PC-3 (cell line): ENCODE measurements at regions not wholly inside any gene's neighbourhood (a gene's known extent, or its start where the extent isn't known, plus 50 kb on each side); places are given as distances from the start of the nearest gene placed in this dataset.

Experiments
- ATAC-seq: fragments of 200-7000 bp; cut with Tn5 transposase; 2 replicates; pipeline ENCODE4 v1.9.1; 2020; ENCODE audit warnings: mild to moderate bottlenecking, moderate library complexity
- BruUV-seq: library from RNA; stranded (reverse); fragments of 400-500 nt; replicated peaks from 2 replicates; lab custom pipeline; 2021; lab: Mats Ljungman, UMichigan
- CTCF ChIA-PET: fragments of 300-600 bp; sonication (Branson Sonifier 250); formaldehyde crosslinking; loops from one replicate; lab custom pipeline; 2022; ENCODE audit warnings: antibody characterized with exemption; lab: Charles Lee
- POLR2A ChIA-PET: fragments of 300-600 bp; sonication (Branson Sonifier 250); formaldehyde crosslinking; loops from one replicate; lab custom pipeline; 2022; ENCODE audit warnings: antibody characterized with exemption; ENCODE audit not compliant: unreplicated experiment; lab: Charles Lee
- DNase-seq: peaks from one replicate; pipeline ENCODE4 v3.0.0-alpha.2; 2015
- H2AFZ ChIP-seq: fragments of 300-600 bp; sonication (generic); 2 replicates; pipeline ENCODE4 v1.6.0; 2016; ENCODE audit warnings: antibody characterized with exemption, low read length
- H3F3A ChIP-seq: fragments of 300-600 bp; sonication (generic); one replicate; pipeline ENCODE4 v1.6.0; 2017; ENCODE audit warnings: antibody characterized with exemption, low read length, control low read depth, mild to moderate bottlenecking; ENCODE audit not compliant: unreplicated experiment
- H3K27ac ChIP-seq: fragments of 300-600 bp; sonication (generic); 2 replicates; pipeline ENCODE4 v1.5.1; 2016; ENCODE audit warnings: mild to moderate bottlenecking, low read length
- H3K27me3 ChIP-seq: fragments of 300-600 bp; sonication (generic); 2 replicates; pipeline ENCODE4 v1.6.1; 2016; ENCODE audit warnings: low read length, mixed read lengths
- H3K36me3 ChIP-seq: fragments of 300-600 bp; sonication (generic); 2 replicates; pipeline ENCODE4 v1.6.1; 2016; ENCODE audit warnings: low read depth, mixed run types, low read length, mixed read lengths
- H3K4me1 ChIP-seq: fragments of 300-600 bp; sonication (generic); 2 replicates; pipeline ENCODE4 v1.5.1; 2016; ENCODE audit warnings: low read length; ENCODE audit not compliant: insufficient read depth
- H3K4me2 ChIP-seq: fragments of 300-600 bp; sonication (generic); 2 replicates; pipeline ENCODE4 v1.6.0; 2016; ENCODE audit warnings: low read length
- H3K4me3 ChIP-seq: fragments of 300-600 bp; sonication (generic); 2 replicates; pipeline ENCODE4 v1.5.1; 2016; ENCODE audit warnings: mild to moderate bottlenecking, low read length, mixed read lengths
- H3K79me2 ChIP-seq: fragments of 300-600 bp; sonication (generic); 2 replicates; pipeline ENCODE4 v1.6.1; 2017; ENCODE audit warnings: low read length, mixed read lengths
- H3K9ac ChIP-seq: fragments of 300-600 bp; sonication (generic); 2 replicates; pipeline ENCODE4 v1.6.0; 2016; ENCODE audit warnings: mild to moderate bottlenecking, low read length
- H3K9me2 ChIP-seq: fragments of 300-600 bp; sonication (generic); replicated peaks from 2 replicates; pipeline ENCODE4 v1.6.1; 2016; ENCODE audit warnings: mixed run types, low read length, mixed read lengths
- H3K9me3 ChIP-seq: fragments of 300-600 bp; sonication (generic); 2 replicates; pipeline ENCODE4 v1.6.1; 2016; ENCODE audit warnings: low read length, mixed read lengths
- H4K20me1 ChIP-seq: fragments of 300-600 bp; sonication (generic); 2 replicates; pipeline ENCODE4 v1.6.1; 2016; ENCODE audit warnings: low read length, mixed read lengths
- EZH2 ChIP-seq: fragments of 300-600 bp; sonication (generic); IDR thresholded peaks from one replicate; pipeline ENCODE4 v1.6.1; 2017; ENCODE audit warnings: antibody characterized with exemption, mild to moderate bottlenecking, low read length; ENCODE audit not compliant: unreplicated experiment
- EZH2phosphoT487 ChIP-seq: fragments of 300-600 bp; sonication (generic); IDR thresholded peaks from 2 replicates; pipeline ENCODE4 v1.6.1; 2018; ENCODE audit warnings: mild to moderate bottlenecking, antibody characterized with exemption, low read length, borderline replicate concordance
- intact Hi-C: fragments of 100-400 bp; cut with micrococcal nuclease; formaldehyde crosslinking; loops from 2 replicates; pipeline ENCODE4 v1.9.0; 2023
- TF ChIP-seq, protein P1 (sequence below): fragments of 300-600 bp; sonication (generic); conservative IDR thresholded peaks from 2 replicates; pipeline ENCODE4 v1.5.1; 2017; ENCODE audit warnings: antibody characterized with exemption, low read depth, mild to moderate bottlenecking, low read length

DNA sequence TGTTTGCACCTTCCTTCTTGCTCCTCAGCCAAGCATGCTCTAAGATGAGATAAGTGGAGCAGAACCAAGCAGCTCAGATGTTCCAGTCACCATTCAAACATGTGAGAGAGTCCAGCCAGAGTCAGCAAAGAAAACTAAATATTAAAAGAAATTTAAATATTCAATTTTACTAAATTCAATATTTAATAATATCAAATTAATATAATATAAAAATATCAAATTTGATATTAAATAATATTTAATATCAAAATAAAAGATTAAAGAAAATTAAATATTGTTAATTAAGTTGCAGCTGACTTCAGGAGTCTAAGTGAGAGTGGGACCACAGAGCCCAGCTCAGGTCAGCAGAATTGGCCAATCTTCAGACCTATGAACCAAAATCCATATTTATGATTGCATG, 526.1 kb upstream of the FLRT2 start:
- H3K27me3 ChIP-seq, result no peaks in the 10 kb centered on the region
- H3K79me2 ChIP-seq, result no peaks in the 10 kb centered on the region
- BruUV-seq, result no TSS peak
- H3F3A ChIP-seq, result no peaks in the 10 kb centered on the region
- no peak overlapping the region for H3K4me3 ChIP-seq
- H3K9me2 ChIP-seq, result no peaks in the 10 kb centered on the region
- TF ChIP-seq EZH2phosphoT487 (no peak), EZH2 (no peak)
- TF ChIP-seq, protein P1, sequence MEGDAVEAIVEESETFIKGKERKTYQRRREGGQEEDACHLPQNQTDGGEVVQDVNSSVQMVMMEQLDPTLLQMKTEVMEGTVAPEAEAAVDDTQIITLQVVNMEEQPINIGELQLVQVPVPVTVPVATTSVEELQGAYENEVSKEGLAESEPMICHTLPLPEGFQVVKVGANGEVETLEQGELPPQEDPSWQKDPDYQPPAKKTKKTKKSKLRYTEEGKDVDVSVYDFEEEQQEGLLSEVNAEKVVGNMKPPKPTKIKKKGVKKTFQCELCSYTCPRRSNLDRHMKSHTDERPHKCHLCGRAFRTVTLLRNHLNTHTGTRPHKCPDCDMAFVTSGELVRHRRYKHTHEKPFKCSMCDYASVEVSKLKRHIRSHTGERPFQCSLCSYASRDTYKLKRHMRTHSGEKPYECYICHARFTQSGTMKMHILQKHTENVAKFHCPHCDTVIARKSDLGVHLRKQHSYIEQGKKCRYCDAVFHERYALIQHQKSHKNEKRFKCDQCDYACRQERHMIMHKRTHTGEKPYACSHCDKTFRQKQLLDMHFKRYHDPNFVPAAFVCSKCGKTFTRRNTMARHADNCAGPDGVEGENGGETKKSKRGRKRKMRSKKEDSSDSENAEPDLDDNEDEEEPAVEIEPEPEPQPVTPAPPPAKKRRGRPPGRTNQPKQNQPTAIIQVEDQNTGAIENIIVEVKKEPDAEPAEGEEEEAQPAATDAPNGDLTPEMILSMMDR, result no peak
- H3K36me3 ChIP-seq, result no peaks in the 10 kb centered on the region
- ChIA-PET CTCF (no interaction called here), POLR2A (no interaction called here)
- no peak overlapping the region for H3K27ac ChIP-seq
- H3K4me1 ChIP-seq, result no peaks in the 10 kb centered on the region
- DNase-seq (no peak), ATAC-seq (no peak)
- H2AFZ ChIP-seq, result no peak overlapping the region
- H4K20me1 ChIP-seq, result no peaks in the 10 kb centered on the region
- no peak overlapping the region for H3K9ac ChIP-seq
- intact Hi-C loops, result no loop called here
- H3K4me2 ChIP-seq, result no peak overlapping the region
- H3K9me3 ChIP-seq, result 0 out of 2 replicates have a peak, but pooled peaks cover 11% of the 10 kb centered on the region

DNA sequence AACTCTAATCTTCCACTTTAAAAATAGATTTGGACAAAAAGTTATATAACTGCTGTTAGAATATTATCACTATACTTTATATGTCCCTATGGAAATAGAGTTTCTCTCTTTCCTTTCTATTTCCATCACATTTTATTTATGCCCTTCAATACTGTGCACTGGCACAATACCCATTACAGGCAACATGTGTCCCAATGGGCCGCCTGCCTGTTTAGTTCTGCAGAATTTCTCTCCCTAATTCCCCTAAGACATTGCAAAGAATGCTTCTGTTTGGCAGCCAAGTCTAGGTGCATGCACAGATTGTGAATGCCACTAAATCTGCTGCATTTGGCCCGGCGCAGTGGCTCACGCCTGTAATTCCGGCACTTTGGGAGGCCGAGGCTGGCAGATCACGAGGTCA, 520.4 kb upstream of the FLRT2 start:
- no peaks in the 10 kb centered on the region for H3K9me2 ChIP-seq
- ATAC-seq, result no peak
- H2AFZ ChIP-seq, result no peak overlapping the region
- H3K79me2 ChIP-seq, result no peaks in the 10 kb centered on the region
- no peaks in the 10 kb centered on the region for H3F3A ChIP-seq
- POLR2A ChIA-PET, result no interaction called here
- TF ChIP-seq, protein P1, result no peak
- TF ChIP-seq EZH2phosphoT487, result no peak
- no peak for TF ChIP-seq EZH2
- no TSS peak for BruUV-seq
- H4K20me1 ChIP-seq, result no peaks in the 10 kb centered on the region
- no peak overlapping the region for H3K4me2 ChIP-seq
- H3K4me3 ChIP-seq, result no peak overlapping the region
- H3K27ac ChIP-seq, result no peak overlapping the region
- no peaks in the 10 kb centered on the region for H3K36me3 ChIP-seq
- CTCF ChIA-PET, result no interaction called here
- no peaks in the 10 kb centered on the region for H3K4me1 ChIP-seq
- H3K9me3 ChIP-seq, result no peaks in the 10 kb centered on the region
- no peak overlapping the region for H3K9ac ChIP-seq
- DNase-seq, result no peak
- H3K27me3 ChIP-seq, result no peaks in the 10 kb centered on the region
- intact Hi-C loops, result no loop called here

- POLR2A ChIA-PET, result no interaction called here
- H4K20me1 ChIP-seq, result no peaks in the 10 kb centered on the region
- BruUV-seq, result no TSS peak
- no peaks in the 10 kb centered on the region for H3K79me2 ChIP-seq
- H3F3A ChIP-seq, result no peaks in the 10 kb centered on the region
- H3K9me3 ChIP-seq, result no peaks in the 10 kb centered on the region
- TF ChIP-seq EZH2 (no peak), EZH2phosphoT487 (no peak)
- TF ChIP-seq, protein P1, result no peak
- H3K9me2 ChIP-seq, result no peaks in the 10 kb centered on the region
- H3K27me3 ChIP-seq, result no peaks in the 10 kb centered on the region
- H3K4me1 ChIP-seq, result no peaks in the 10 kb centered on the region
- no peak overlapping the region for H3K9ac ChIP-seq
- H3K27ac ChIP-seq, result no peak overlapping the region
- intact Hi-C loops, result no loop called here
- no peak for DNase-seq
- ATAC-seq, result no peak
- H3K36me3 ChIP-seq, result no peaks in the 10 kb centered on the region
- no peak overlapping the region for H2AFZ ChIP-seq
- H3K4me2 ChIP-seq, result no peak overlapping the region
- CTCF ChIA-PET, result no interaction called here
- H3K4me3 ChIP-seq, result no peak overlapping the region
Measured at GRCh38 chr14:85010186-85010585, 519.8 kb upstream of the FLRT2 start.
